HUDEP-2 (cell line): ENCODE measurements at regions not wholly inside any gene's neighbourhood (a gene's known extent, or its start where the extent isn't known, plus 50 kb on each side); places are given as distances from the start of the nearest gene placed in this dataset.
"Not testable (repeated sequence)": the region's sequence is repeated elsewhere in the genome, so short reads cannot be mapped to it uniquely, and the experiment has no call there.

ENCODE experiments used
- DNase-seq, 76 experiments: peaks; one replicate each; lab custom pipeline; 2025; ENCODE audit not compliant: unreplicated experiment in 76 of 76; lab: John Stamatoyannopoulos, UW

- no peak for DNase-seq
Observed at GRCh38 chr5:124956471-124957029, 210.1 kb upstream of the ZNF608 start.

DNA sequence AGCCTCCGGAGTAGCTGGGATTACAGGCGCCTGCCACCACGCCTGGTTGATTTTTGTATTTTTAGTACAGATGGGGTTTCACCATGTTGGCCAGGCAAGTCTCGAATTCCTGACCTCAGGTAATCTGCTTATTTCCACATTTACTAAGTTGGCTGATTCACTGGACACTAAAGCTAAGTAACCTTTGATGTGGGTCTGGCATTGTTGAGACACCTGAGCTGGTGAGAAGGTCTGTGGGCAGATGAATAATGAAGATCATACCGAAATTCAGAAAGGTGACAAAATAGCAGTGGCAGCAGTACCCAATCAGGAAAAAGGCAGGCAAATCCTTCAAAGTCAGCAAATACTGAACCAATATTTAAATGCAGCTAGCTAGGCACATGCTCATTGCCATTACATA lies 210.6 kb upstream of the ZNF608 start:
- no peak for DNase-seq

DNA sequence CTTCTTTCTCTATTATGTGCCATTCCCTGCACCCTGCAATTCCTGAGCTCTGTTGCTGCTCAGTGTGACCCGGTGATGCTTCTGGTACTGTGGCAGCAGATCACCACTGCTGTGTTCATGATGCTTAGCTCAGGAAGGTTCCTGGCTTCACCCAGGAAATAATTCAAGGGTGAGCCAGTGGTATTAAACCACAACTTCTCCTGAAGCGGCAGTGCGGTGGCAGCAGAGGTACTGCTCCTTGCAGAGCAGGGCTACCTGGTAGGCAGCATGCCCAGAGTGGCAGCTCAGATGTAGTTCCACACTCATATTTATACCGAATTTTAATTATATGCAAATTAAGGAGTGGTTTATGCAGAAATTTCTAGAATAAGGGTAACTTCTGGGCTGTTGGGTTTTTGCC lies 213.8 kb upstream of the ZNF608 start:
- no peak for DNase-seq

- DNase-seq = no peak
Observed at GRCh38 chr5:124961521-124961920, 215.1 kb upstream of the ZNF608 start.

DNA sequence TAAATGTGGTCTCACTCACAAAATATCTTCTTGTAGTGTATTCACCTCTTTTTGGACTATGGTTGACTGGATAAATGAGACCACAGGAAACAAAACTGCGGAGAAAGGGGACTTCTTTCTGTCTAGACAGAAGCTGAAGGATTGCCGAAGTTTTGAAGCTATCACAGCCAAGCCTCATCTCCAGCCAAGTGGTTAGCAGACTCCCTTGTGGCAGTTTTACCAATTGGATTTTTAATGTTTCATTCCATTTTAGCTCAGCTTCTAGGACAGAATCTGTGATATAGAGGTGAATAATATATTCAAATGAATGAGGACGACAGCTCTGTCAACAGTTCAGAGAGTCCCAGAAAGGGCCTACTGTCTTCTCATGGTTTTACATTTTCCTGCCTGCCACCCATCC lies 215.7 kb upstream of the ZNF608 start:
- no peak for DNase-seq

- no peak for DNase-seq
Observed at GRCh38 chr5:124962735-124963134, 216.3 kb upstream of the ZNF608 start.

DNA sequence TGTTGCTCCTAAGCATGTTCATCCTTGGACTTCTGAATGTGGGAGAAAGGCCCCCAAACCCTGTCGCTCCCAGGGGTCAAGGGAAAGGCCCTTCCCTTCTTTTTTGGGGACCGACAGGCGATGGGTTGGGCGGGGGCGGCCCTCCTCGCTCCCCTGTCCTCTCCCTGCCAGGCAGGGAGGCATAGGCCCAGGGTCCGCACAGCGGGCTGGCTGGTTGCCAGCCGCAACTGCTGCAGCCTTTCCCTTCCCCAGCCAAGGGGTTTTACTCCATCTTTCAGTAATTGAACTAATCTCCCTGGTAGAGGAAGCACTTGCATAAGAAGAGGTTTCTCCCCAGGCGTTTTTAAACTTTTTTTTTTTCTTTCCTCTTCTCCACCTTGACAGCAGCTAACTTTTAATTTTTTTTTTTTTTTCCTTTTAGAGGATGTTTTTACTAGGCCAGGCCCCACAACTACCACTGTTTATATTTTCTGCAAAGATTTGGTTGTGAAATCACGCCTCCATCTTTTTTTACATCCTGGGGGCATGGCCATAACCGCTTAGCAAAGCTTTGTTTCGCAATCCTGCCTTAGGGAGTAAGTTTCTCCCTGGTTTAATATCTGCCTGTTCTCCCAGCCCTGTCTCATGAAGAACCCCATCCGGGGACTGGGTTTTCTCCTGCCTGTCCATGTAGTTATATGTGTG lies 216.9 kb upstream of the ZNF608 start:
- DNase-seq = no peak

DNA sequence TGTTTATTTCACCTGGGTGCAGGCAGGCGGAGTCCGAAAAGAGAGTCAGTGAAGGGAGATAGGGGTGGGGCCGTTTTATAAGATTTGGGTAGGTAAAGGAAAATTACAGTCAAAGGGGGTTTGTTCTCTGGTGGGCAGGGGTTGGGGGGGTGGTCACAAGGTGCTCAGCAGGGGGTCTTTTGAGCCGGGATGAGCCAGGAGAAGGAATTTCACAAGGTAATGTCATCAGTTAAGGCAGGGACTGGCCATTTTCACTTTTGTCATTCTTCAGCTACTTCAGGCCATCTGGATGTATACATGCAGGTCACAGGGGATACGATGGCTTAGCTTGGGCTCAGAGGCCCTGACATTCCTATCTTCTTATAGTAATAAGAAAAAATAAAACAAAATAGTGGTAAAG lies 220.3 kb upstream of the ZNF608 start:
- not testable (repeated sequence) for DNase-seq

DNA sequence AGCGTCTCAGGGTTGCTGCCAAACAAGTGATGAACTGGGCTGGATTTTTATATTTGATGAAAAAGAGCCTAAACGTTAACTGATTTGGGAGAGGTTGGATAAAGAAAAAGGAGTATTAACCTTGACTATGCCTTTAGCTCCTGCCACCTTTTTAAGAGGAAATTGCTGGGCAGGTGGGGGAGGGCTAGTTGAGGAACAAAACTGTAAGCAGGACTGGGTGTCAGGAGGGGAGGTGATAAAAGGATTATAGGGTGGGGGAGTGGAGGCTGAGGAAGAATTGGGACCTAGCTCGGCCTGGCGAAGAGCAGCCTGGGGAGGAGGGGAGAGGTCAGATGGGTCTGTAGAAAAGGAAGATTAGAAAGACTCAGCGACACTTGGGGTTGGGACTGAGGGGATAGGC lies 223.9 kb upstream of the ZNF608 start:
- DNase-seq = not testable (repeated sequence)

- no peak for DNase-seq
Observed at GRCh38 chr5:124972703-124973102, 226.3 kb upstream of the ZNF608 start.

GRCh38 chr5:124973661-124974060 lies 227.2 kb upstream of the ZNF608 start:
- DNase-seq = no peak

- no peak for DNase-seq
Observed at GRCh38 chr5:124976086-124976485, 229.6 kb upstream of the ZNF608 start.

DNA sequence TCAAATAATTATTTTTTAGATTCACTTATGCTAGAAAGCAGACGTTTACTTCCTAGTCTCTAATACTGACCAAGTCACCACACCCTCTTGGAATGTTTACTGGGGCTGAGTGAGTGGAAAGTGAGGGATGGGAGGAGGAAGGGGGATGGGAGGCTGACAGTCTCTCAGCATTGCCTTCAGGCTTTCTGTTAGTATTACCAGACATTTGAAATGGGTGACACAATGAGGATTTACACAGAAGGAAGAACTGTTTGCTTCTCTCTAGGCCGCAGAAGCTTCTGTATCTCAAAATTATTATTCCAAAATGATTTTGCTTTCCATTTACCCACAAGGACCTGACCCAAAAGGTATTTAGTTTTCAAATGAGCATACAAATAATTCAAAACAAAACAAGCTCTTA lies 232.8 kb upstream of the ZNF608 start:
- no peak for DNase-seq

GRCh38 chr5:124980163-124980941 lies 233.9 kb upstream of the ZNF608 start:
- DNase-seq = no peak

DNA sequence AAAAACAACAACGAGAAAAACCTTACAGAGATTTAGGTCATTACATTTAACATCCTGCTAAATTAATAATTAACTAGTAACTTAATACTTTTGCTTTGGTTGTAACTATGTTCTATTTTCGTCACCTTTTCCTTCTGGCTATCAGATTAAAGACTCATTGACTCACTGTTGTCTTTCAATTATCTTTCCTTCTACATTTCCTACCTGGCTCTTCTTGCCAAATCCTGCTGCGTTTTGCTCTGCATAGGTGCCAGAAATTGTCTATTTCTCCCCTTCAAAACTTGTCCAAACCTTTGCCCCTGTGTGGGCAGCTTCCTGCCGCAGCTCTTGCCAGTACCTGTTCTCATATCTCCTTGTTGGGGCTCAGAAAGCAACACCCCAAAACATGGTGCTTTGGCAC lies 235.5 kb upstream of the ZNF608 start:
- no peak for DNase-seq

DNA sequence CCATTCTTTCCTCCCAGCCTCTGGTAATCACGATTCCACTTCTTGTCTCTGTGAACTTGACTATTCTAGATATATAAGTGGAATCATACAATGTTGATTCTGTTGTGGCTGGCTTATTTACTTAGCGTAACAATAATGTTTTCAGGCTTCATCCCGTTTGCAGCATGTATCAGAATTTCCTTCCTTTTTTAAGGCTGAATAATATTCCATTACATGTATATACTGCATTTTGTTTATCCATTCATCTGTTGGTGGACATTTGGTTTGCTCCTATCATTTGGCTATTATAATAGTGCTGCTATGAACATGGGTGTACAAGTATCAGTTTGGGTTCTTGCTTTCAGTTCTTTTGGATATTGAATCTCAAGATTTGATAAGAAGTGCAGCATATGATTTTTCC lies 239.7 kb upstream of the ZNF608 start:
- no peak for DNase-seq

GRCh38 chr5:124986667-124987066 lies 240.2 kb upstream of the ZNF608 start:
- DNase-seq = no peak

GRCh38 chr5:124987786-124988185 lies 241.3 kb upstream of the ZNF608 start:
- DNase-seq = not testable (repeated sequence)

DNA sequence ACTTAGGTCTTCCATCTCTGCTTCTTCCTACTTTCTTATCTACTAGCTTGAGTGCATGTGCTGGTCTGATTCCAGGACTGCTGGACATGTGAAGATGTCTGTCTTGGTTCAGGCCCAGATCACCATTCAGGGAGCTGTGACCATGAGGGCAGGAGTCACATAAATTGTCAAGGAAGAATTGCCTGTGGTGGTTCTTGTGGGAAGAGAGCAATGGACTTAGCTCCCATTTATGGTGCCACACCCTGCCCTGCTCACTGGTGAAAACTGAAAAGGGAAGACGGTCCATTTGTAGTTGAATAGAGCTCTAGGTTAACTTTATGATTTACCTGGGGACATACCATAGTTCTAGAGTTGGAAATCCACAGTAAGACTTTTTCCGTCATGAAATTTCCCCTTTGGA lies 244.3 kb upstream of the ZNF608 start:
- DNase-seq = no peak

DNA sequence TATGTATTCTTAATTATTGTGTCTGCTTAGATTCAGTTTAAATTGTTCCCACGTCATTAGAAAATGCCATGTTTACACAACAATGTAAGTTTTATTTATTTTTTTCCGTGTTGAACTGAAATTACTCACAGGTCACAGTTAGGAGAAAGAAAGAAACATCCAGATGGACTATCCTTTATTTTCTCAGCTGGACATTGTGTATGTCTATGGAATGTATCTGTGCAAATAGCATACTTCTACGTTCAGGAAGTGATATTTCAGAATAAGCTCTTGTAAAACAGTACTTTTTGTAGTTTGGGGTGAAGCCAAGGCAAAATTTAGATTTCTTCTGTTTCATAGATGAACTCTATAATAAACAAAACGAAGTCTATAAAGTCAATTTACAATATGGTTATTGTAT lies 249.0 kb upstream of the ZNF608 start:
- no peak for DNase-seq

DNA sequence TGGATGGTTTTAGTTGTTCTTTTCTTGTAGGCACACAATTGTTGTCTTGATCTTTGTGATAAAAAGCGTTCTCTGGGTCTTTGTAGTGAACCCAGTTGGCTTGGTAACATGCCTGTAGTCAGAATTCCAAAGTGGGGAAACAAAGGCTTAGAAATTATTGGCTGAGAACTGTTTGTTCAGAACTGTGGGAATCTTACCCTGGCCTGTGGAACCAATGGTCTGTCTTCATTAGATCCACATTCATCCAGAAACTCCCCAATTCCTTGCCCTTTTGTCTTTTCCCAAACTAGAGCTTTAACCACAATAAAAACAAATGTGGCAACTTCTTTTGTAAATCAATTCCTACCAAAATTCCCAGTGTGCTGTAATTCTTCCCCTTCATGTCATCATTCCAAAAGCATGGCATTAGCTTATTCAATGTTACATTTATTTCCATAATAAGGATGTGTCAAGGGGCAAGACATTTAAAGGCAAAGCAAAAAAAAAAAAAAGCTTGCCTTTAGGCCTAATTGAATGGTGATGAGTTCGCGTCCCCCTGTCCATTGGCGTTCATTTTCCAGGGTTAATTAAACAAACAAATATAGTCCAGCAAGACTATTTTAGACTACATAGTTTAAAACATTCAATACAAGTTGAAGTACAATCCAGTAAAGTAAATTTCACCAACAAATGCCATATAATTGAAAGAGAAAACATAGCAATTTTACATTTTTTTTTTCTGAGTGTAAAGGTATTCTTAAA lies 249.8 kb upstream of the ZNF608 start:
- DNase-seq = no peak

DNA sequence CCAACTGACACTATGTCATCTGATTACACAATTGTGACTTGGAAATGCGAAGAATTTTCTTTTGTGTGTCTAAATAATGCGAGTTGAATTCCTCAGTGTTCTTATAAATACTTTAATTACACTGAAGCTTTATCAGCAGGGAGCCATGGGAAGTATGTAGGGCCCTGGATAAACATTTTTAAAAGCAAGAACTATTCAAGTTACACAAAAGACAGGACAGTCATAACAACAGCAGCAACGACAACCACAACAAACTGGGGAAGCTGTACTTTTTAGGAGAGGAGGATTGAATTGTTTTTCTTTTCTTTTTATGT lies 250.3 kb upstream of the ZNF608 start:
- DNase-seq = no peak
